ENCODE measurements at regions not wholly inside any gene's neighbourhood (a gene's known extent, or its start where the extent isn't known, plus 50 kb on each side); places are given as distances from the start of the nearest gene placed in this dataset.
"Not testable (repeated sequence)": the region's sequence is repeated elsewhere in the genome, so short reads cannot be mapped to it uniquely, and the experiment has no call there.

DNA sequence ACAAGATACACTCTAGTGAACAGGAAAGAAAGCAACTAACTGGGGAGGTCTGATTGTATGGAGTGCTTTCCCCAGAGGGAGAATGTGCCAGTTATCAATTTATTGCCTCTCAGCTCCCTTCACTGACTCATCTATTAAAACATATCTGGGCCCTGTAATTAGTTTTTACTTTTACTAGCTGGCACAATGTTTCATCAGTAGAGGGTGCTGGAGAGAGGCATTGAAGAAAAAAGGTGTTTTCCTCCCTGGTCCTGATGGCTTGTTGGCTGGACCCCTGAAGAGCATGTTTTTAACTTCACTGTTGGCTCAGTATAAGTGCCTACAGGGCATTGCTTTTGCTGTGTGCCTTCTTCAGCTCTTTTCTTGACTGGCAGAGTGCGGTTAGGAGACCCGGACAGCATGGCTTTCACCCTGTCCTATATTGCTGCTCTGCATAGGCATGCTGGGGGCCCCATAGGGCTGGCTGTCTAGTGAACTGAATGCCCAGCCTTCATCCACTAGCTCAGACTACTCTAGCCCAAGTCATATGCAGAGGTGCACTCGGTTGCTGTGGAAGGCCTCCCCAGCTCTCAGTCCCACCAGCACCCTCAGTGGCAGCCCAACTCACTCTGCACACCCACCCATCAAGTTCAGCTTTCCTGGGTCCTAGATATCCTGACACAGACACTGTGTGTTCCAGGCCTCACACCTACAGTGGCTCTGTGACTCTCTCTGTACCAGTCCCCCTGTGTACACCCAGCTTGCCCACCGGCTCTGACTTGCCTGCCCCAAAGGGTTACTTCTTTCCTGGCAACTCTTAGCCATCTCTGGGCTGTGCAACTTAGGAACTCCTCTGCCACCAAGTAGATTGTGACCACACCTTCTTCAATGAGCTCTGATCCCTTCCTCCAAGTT, 62.3 kb upstream of the ACYP2 start:
- Histone ChIP-seq H4K20me1 (ENCODE audit: insufficient read depth) (no peaks in the 10 kb centered on the region), H3K9ac (no peak overlapping the region), H3F3A (ENCODE audit: insufficient read depth) (no peaks in the 10 kb centered on the region), H3K27me3 (replicated peaks; ENCODE audit: insufficient read depth) (no peaks in the 10 kb centered on the region), H3K4me2 (ENCODE audit: unreplicated experiment) (no peak overlapping the region), H3K9me3 (ENCODE audit: low read depth) (no peaks in the 10 kb centered on the region), H3K4me1 (ENCODE audit: insufficient read depth) (no peaks in the 10 kb centered on the region), H3K27ac (no peak overlapping the region), H3K4me3 (no peak overlapping the region), H3K79me2 (ENCODE audit: insufficient read depth) (no peaks in the 10 kb centered on the region), H3K36me3 (ENCODE audit: low read depth) (no peaks in the 10 kb centered on the region), H2AFZ (no peak overlapping the region), H3K9me2 (ENCODE audit: insufficient read depth) (no peaks in the 10 kb centered on the region)
- DNase-seq, result peak; percentile 49
- no peak for TF ChIP-seq EZH2phosphoT487 (IDR thresholded peaks at IDR 0.05; ENCODE audit: insufficient read depth, low read depth)
- no peak for TF ChIP-seq EZH2 (IDR thresholded peaks at IDR 0.05; ENCODE audit: insufficient read depth, poor library complexity, severe bottlenecking)
- in situ Hi-C loops (cut with MboI), result no loop called here
- WGBS, 2 experiments (ENCODE audit: low coverage in 1 of 2, low lambda C conversion rate in 2 of 2, missing lambda C conversion rate in 2 of 2), result 96 to 98% methylated on average over 4 of the region's 4 CpGs

DNA sequence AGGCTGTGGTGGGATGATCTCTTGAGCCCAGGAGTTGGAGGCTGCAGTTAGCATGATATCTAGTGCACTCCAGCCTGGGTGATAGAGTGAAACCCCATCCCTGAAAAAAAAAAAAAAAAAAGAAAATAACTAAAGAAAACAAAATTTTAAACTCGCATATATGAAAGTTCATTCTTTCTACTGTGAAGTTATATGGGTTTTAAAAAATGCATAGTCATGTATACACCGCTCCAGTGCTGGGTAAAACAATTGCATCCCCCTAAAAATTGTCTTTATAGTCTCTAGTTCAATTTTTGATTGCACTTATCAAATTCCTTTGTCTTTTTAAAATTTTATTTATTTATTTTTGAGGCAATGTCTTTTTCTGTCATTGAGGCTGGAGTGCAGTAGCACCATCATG, 65.0 kb upstream of the ACYP2 start:
- no peaks in the 10 kb centered on the region for H3K9me3 ChIP-seq (ENCODE audit: low read depth)
- no peaks in the 10 kb centered on the region for H4K20me1 ChIP-seq (ENCODE audit: insufficient read depth)
- in situ Hi-C loops (cut with MboI), result no loop called here
- no peak overlapping the region for H2AFZ ChIP-seq
- TF ChIP-seq EZH2 (IDR thresholded peaks at IDR 0.05; ENCODE audit: insufficient read depth, poor library complexity, severe bottlenecking) (no peak), EZH2phosphoT487 (IDR thresholded peaks at IDR 0.05; ENCODE audit: insufficient read depth, low read depth) (no peak)
- H3K9ac ChIP-seq, result no peak overlapping the region
- no peaks in the 10 kb centered on the region for H3K27me3 ChIP-seq (replicated peaks; ENCODE audit: insufficient read depth)
- no peak overlapping the region for H3K4me3 ChIP-seq
- H3K79me2 ChIP-seq (ENCODE audit: insufficient read depth), result no peaks in the 10 kb centered on the region
- H3K36me3 ChIP-seq (ENCODE audit: low read depth), result 0 out of 2 replicates have a peak, but pooled peaks cover under 1% of the 10 kb centered on the region
- no peak overlapping the region for H3K27ac ChIP-seq
- H3K4me2 ChIP-seq (ENCODE audit: unreplicated experiment), result no peak overlapping the region
- WGBS, 2 experiments (ENCODE audit: low coverage in 1 of 2, low lambda C conversion rate in 2 of 2, missing lambda C conversion rate in 2 of 2), result 97 to 100% methylated on average over 2 of the region's 2 CpGs
- H3K4me1 ChIP-seq (ENCODE audit: insufficient read depth), result peaks cover 11% of the 10 kb centered on the region; the same call in 1 of the 2 replicates
- DNase-seq, result no peak
- no peaks in the 10 kb centered on the region for H3K9me2 ChIP-seq (ENCODE audit: insufficient read depth)
- no peaks in the 10 kb centered on the region for H3F3A ChIP-seq (ENCODE audit: insufficient read depth)

DNA sequence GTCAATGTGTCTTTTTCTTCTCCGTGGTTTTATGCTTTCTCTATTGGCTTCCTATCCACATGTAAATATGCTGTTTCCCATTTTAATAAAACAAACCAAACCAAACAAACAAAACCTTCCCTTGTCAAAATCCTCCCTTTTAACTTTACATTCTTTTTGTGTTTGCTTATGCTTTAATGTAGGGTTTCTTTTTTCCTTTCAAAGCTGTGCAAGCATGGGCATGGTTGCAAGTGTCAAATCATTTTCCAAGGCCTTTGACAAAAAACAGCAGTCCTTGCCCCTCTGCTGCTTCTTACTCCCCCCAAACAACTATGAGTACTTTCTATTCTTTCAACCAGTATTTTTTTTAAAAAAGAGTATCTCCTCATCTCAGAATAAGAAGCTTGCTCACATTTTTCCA, 66.0 kb upstream of the ACYP2 start:
- 0 out of 2 replicates have a peak, but pooled peaks cover 3% of the 10 kb centered on the region for H3K36me3 ChIP-seq (ENCODE audit: low read depth)
- no peaks in the 10 kb centered on the region for H4K20me1 ChIP-seq (ENCODE audit: insufficient read depth)
- peaks cover 11% of the 10 kb centered on the region; the same call in 1 of the 2 replicates for H3K4me1 ChIP-seq (ENCODE audit: insufficient read depth)
- TF ChIP-seq EZH2phosphoT487 (IDR thresholded peaks at IDR 0.05; ENCODE audit: insufficient read depth, low read depth) (no peak), EZH2 (IDR thresholded peaks at IDR 0.05; ENCODE audit: insufficient read depth, poor library complexity, severe bottlenecking) (no peak)
- no peak overlapping the region for H3K27ac ChIP-seq
- no peaks in the 10 kb centered on the region for H3K79me2 ChIP-seq (ENCODE audit: insufficient read depth)
- H3K27me3 ChIP-seq (replicated peaks; ENCODE audit: insufficient read depth), result no peaks in the 10 kb centered on the region
- 91 to 100% methylated on average over 1 of the region's 1 CpG for WGBS, 2 experiments (ENCODE audit: low coverage in 1 of 2, low lambda C conversion rate in 2 of 2, missing lambda C conversion rate in 2 of 2)
- in situ Hi-C loops (cut with MboI), result no loop called here
- H2AFZ ChIP-seq, result no peak overlapping the region
- H3K9ac ChIP-seq, result no peak overlapping the region
- DNase-seq, result no peak
- no peaks in the 10 kb centered on the region for H3K9me2 ChIP-seq (ENCODE audit: insufficient read depth)
- H3K4me2 ChIP-seq (ENCODE audit: unreplicated experiment), result no peak overlapping the region
- peaks cover 5% of the 10 kb centered on the region; the same call in 1 of the 2 replicates for H3F3A ChIP-seq (ENCODE audit: insufficient read depth)
- H3K4me3 ChIP-seq, result no peak overlapping the region
- no peaks in the 10 kb centered on the region for H3K9me3 ChIP-seq (ENCODE audit: low read depth)

DNA sequence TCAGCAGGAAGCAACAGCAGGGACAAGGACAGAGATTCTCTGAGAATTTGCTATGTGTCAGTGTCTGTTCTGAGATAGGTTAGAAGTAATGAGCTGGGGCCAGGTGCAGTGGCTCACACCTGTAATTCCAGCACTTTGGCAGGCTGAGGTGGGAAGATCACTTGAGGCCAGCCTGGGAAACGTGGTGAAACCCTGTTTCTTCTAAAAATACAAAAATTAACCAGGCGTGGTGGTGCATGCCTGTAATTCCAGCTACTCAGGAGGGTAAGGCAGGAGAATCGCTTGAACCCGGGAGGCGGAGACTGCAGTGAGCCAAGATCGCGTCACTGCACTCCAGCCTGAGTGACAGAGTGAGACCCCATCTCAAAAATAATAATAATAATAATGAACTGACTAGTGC, 66.5 kb upstream of the ACYP2 start:
- 75 to 78% methylated on average over 7 of the region's 7 CpGs for WGBS, 2 experiments (ENCODE audit: low coverage in 1 of 2, low lambda C conversion rate in 2 of 2, missing lambda C conversion rate in 2 of 2)
- not testable (repeated sequence) for H3K79me2 ChIP-seq (ENCODE audit: insufficient read depth)

More for the DNA sequence above, 66.5 kb upstream of the ACYP2 start:
- H3K4me2 ChIP-seq (ENCODE audit: unreplicated experiment); H3F3A ChIP-seq (ENCODE audit: insufficient read depth); in situ Hi-C loops (cut with MboI); H3K9me3 ChIP-seq (ENCODE audit: low read depth); H3K9ac ChIP-seq; H3K9me2 ChIP-seq (ENCODE audit: insufficient read depth); H3K4me3 ChIP-seq; H4K20me1 ChIP-seq (ENCODE audit: insufficient read depth); H3K27ac ChIP-seq; DNase-seq; H3K36me3 ChIP-seq (ENCODE audit: low read depth); H2AFZ ChIP-seq; H3K27me3 ChIP-seq (replicated peaks; ENCODE audit: insufficient read depth): not testable (repeated sequence)
- H3K4me1 ChIP-seq (ENCODE audit: insufficient read depth), result peaks cover 11% of the 10 kb centered on the region; the same call in 1 of the 2 replicates

Measured in GM23248 (cell line).